H1 (cell line): ENCODE measurements at regions not wholly inside any gene's neighbourhood (a gene's known extent, or its start where the extent isn't known, plus 50 kb on each side); places are given as distances from the start of the nearest gene placed in this dataset.
"Not testable (repeated sequence)": the region's sequence is repeated elsewhere in the genome, so short reads cannot be mapped to it uniquely, and the experiment has no call there.

ENCODE experiments used
- CTCF ChIA-PET: fragments of 300-600 bp; sonication (Branson Sonifier 250); formaldehyde crosslinking; loops from one replicate; lab custom pipeline; 2021; ENCODE audit not compliant: partially characterized antibody; lab: Charles Lee
- POLR2A ChIA-PET: fragments of 300-600 bp; sonication (Branson Sonifier 250); formaldehyde crosslinking; loops from one replicate; lab custom pipeline; 2021; ENCODE audit warnings: inconsistent platforms; ENCODE audit not compliant: partially characterized antibody; lab: Charles Lee
- DNase-seq, 2 experiments: peaks; one replicate each; pipeline versions ENCODE4 v3.0.0 to v3.0.0-alpha.2; 2010 to 2022; ENCODE audit warnings: low spot score in 2 of 2, low read depth in 1 of 2, mixed read lengths in 1 of 2
- FAIRE-seq: peaks from 2 replicates; lab custom pipeline; 2011; peaks lifted over from hg19 to GRCh38; lab: Jason Lieb, UNC
- H2AFZ ChIP-seq: 2 replicates; pipeline ENCODE4 v1.8.1; 2012; ENCODE audit warnings: low read length, inconsistent platforms
- H2AK5ac ChIP-seq: 2 replicates; pipeline ENCODE4 v1.6.1; 2013; ENCODE audit warnings: low read depth, low read length
- H2BK120ac ChIP-seq: replicated peaks from 2 replicates; pipeline ENCODE3; 2013; ENCODE audit warnings: low read depth, low read length, inconsistent platforms
- H2BK12ac ChIP-seq: 2 replicates; pipeline ENCODE4 v1.6.1; 2013; ENCODE audit warnings: low read depth, low read length
- H2BK15ac ChIP-seq: 2 replicates; pipeline ENCODE4 v1.6.1; 2013; ENCODE audit warnings: low read length
- H2BK20ac ChIP-seq: 2 replicates; pipeline ENCODE4 v1.6.1; 2013; ENCODE audit warnings: low read length
- H2BK5ac ChIP-seq: 2 replicates; pipeline ENCODE4 v1.6.1; 2013; ENCODE audit warnings: low read depth, low read length
- H3K14ac ChIP-seq: 2 replicates; pipeline ENCODE4 v1.6.1; 2013; ENCODE audit warnings: inconsistent platforms; ENCODE audit not compliant: insufficient read length
- H3K18ac ChIP-seq: 2 replicates; pipeline ENCODE4 v1.6.1; 2013; ENCODE audit warnings: low read length; ENCODE audit errors: extremely low read depth
- H3K23ac ChIP-seq: 2 replicates; pipeline ENCODE4 v1.6.1; 2013; ENCODE audit warnings: inconsistent platforms; ENCODE audit not compliant: insufficient read length
- H3K23me2 ChIP-seq: 2 replicates; pipeline ENCODE4 v1.6.1; 2013; ENCODE audit warnings: low read depth, low read length
- H3K27ac ChIP-seq: 2 replicates; pipeline ENCODE4 v1.6.1; 2011; ENCODE audit warnings: low read depth, low read length, inconsistent platforms
- H3K27me3 ChIP-seq, 4 experiments: replicated peaks in 1 of 4; 1 replicate in 1 of 4; 2 replicates in 3 of 4; pipeline versions ENCODE4 v1.6.1 to v1.8.1; 2011 to 2013; ENCODE audit warnings: low read length in 3 of 4, mild to moderate bottlenecking in 3 of 4, inconsistent platforms in 2 of 4, mixed read lengths in 2 of 4, moderate library complexity in 1 of 4; ENCODE audit not compliant: control insufficient read depth in 3 of 4, insufficient read depth in 3 of 4; ENCODE audit errors: extremely low read depth in 1 of 4
- H3K36me3 ChIP-seq, 4 experiments: 2 replicates each; pipeline versions ENCODE4 v1.6.1 to v1.8.1; 2011 to 2013; ENCODE audit warnings: mild to moderate bottlenecking in 4 of 4, low read length in 3 of 4, moderate library complexity in 2 of 4, control low read depth in 1 of 4, inconsistent platforms in 1 of 4; ENCODE audit not compliant: insufficient read depth in 4 of 4, control insufficient read depth in 2 of 4
- H3K4ac ChIP-seq: replicated peaks from 2 replicates; pipeline ENCODE3; 2013; ENCODE audit warnings: low read length, low read depth, mixed read lengths, inconsistent platforms; ENCODE audit not compliant: insufficient read length
- H3K4me1 ChIP-seq, 4 experiments: replicated peaks in 1 of 4; 1 replicate in 1 of 4; 2 replicates in 3 of 4; pipeline versions ENCODE4 v1.6.1 to v1.8.1; 2011 to 2013; ENCODE audit warnings: low read length in 3 of 4, inconsistent platforms in 2 of 4, mixed read lengths in 1 of 4; ENCODE audit not compliant: insufficient read depth in 4 of 4, control insufficient read depth in 3 of 4
- H3K4me2 ChIP-seq, 2 experiments: 2 replicates each; pipeline versions ENCODE4 v1.6.1 to v1.8.1; 2011 to 2013; ENCODE audit warnings: low read depth in 2 of 2, low read length in 2 of 2, control low read depth in 1 of 2, inconsistent platforms in 1 of 2, mild to moderate bottlenecking in 1 of 2; ENCODE audit not compliant: insufficient read depth in 1 of 2
- H3K4me3 ChIP-seq, 4 experiments: fragments of 200-600, 300-600 bp in 1 of 4; sonication (generic), shearing (Covaris generic), sonication (Bioruptor Twin) in 1 of 4; 2 replicates each; pipeline versions ENCODE4 v1.5.1 to v1.8.1; 2011 to 2016; ENCODE audit warnings: low read length in 4 of 4, low read depth in 3 of 4, control low read depth in 2 of 4, inconsistent platforms in 2 of 4, mild to moderate bottlenecking in 2 of 4, mixed read lengths in 1 of 4, moderate library complexity in 1 of 4; ENCODE audit not compliant: insufficient read depth in 2 of 4; ENCODE audit errors: extremely low read depth in 1 of 4
- H3K56ac ChIP-seq: replicated peaks from 2 replicates; pipeline ENCODE3; 2013; ENCODE audit warnings: low read depth, mild to moderate bottlenecking, mixed read lengths, low read length, inconsistent platforms; ENCODE audit not compliant: insufficient read length
- H3K79me1 ChIP-seq: 2 replicates; pipeline ENCODE4 v1.6.1; 2013; ENCODE audit warnings: low read depth, low read length, control low read depth
- H3K79me2 ChIP-seq, 2 experiments: 2 replicates each; pipeline versions ENCODE4 v1.6.1 to v1.8.1; 2012 to 2013; ENCODE audit warnings: low read length in 2 of 2, mild to moderate bottlenecking in 2 of 2, inconsistent platforms in 1 of 2; ENCODE audit not compliant: insufficient read depth in 2 of 2, control insufficient read depth in 1 of 2
- H3K9ac ChIP-seq, 4 experiments: replicated peaks in 1 of 4; 1 replicate in 1 of 4; 2 replicates in 3 of 4; pipeline versions ENCODE4 v1.6.1 to v1.8.1; 2011 to 2013; ENCODE audit warnings: low read depth in 3 of 4, low read length in 3 of 4, control low read depth in 2 of 4, mild to moderate bottlenecking in 2 of 4, moderate library complexity in 2 of 4, inconsistent platforms in 1 of 4; ENCODE audit errors: extremely low read depth in 1 of 4
- H3K9me3 ChIP-seq, 2 experiments: 2 replicates each; pipeline versions ENCODE4 v1.6.1 to v1.8.1; 2012 to 2013; ENCODE audit warnings: mild to moderate bottlenecking in 2 of 2, moderate library complexity in 2 of 2, control low read depth in 1 of 2, inconsistent platforms in 1 of 2, low read depth in 1 of 2, low read length in 1 of 2, mixed read lengths in 1 of 2; ENCODE audit not compliant: insufficient read depth in 2 of 2
- H4K20me1 ChIP-seq, 2 experiments: replicated peaks in 1 of 2; 2 replicates each; pipeline versions ENCODE3 to v1.8.1; 2011 to 2013; ENCODE audit warnings: inconsistent platforms in 2 of 2, low read length in 2 of 2, mild to moderate bottlenecking in 1 of 2; ENCODE audit not compliant: insufficient read depth in 2 of 2, control insufficient read depth in 1 of 2
- H4K5ac ChIP-seq: 2 replicates; pipeline ENCODE4 v1.6.1; 2013; ENCODE audit warnings: low read length, low read depth, mixed read lengths, inconsistent platforms; ENCODE audit not compliant: insufficient read length
- H4K8ac ChIP-seq: 2 replicates; pipeline ENCODE4 v1.8.0; 2013; ENCODE audit warnings: mild to moderate bottlenecking, moderate library complexity, low read length, inconsistent platforms; ENCODE audit not compliant: insufficient read depth; ENCODE audit errors: extremely low read depth
- H4K91ac ChIP-seq: replicated peaks from 2 replicates; pipeline ENCODE3; 2013; ENCODE audit warnings: low read length, mixed read lengths, inconsistent platforms; ENCODE audit not compliant: insufficient read length
- JUN ChIP-seq: IDR thresholded peaks from 2 replicates; pipeline ENCODE4 v1.6.1; 2011; ENCODE audit warnings: low read depth, mild to moderate bottlenecking, improper control_type of control experiment, low read length
- SIRT6 ChIP-seq: IDR thresholded peaks from one replicate; pipeline ENCODE4 v1.7.1; 2012; ENCODE audit warnings: low read length, inconsistent platforms
- WGBS, 2 experiments: shearing (Covaris generic) in 1 of 2; methylation state at CpG; one replicate each; pipeline versions ENCODE4 v1.1.6 to v1.1.7; 2013 to 2015; ENCODE audit warnings: low lambda C conversion rate in 2 of 2, mixed read lengths in 2 of 2, inconsistent platforms in 1 of 2, low coverage in 1 of 2, missing lambda C conversion rate in 1 of 2; ENCODE audit not compliant: insufficient replicate concordance in 2 of 2, insufficient coverage in 1 of 2, insufficient read length in 1 of 2; ENCODE audit errors: extremely low coverage in 1 of 2, missing lambda C conversion rate in 1 of 2; 5-methylcytosine and 5-hydroxymethylcytosine counted together

GRCh38 chr2:53508667-53509066 lies 258.9 kb upstream of the CHAC2 start (continued):
- TF ChIP-seq JUN (no peak), SIRT6 (no peak)
- TF ChIP-seq, all 59 proteins: peak for 3

GRCh38 chr2:53507070-53507469 lies 260.5 kb upstream of the CHAC2 start:
- H3K18ac ChIP-seq, H3K23ac ChIP-seq, H4K20me1 ChIP-seq, POLR2A ChIA-PET, H3K56ac ChIP-seq, H2BK12ac ChIP-seq, H2BK120ac ChIP-seq, H4K91ac ChIP-seq, H4K5ac ChIP-seq, H3K79me1 ChIP-seq, H3K4me3 ChIP-seq, H4K8ac ChIP-seq, H3K4me1 ChIP-seq, H3K9me3 ChIP-seq, H3K23me2 ChIP-seq, H3K27me3 ChIP-seq, H3K4me2 ChIP-seq, H3K27ac ChIP-seq, H2BK5ac ChIP-seq, H2BK20ac ChIP-seq, H3K36me3 ChIP-seq, H3K79me2 ChIP-seq, H2AK5ac ChIP-seq, DNase-seq, H2AFZ ChIP-seq, H2BK15ac ChIP-seq, H3K14ac ChIP-seq, H3K9ac ChIP-seq, FAIRE-seq, CTCF ChIA-PET, H3K4ac ChIP-seq: not testable (repeated sequence)
- WGBS, 2 experiments: 98% methylated on average over 3 of the region's 3 CpGs; no CpG with 5 or more reads in 1 of the 2 experiments
